Thymus (tissue), 11 donors: ENCODE measurements at regions not wholly inside any gene's neighbourhood (a gene's known extent, or its start where the extent isn't known, plus 50 kb on each side); places are given as distances from the start of the nearest gene placed in this dataset.

Experiments
- DNase-seq, 9 donors: peaks; one replicate each; pipeline ENCODE4 v3.0.0-alpha.2; 2013; ENCODE audit warnings: low spot score in 9 of 9, low read depth in 6 of 9, missing footprints in 1 of 9
- H3K27ac ChIP-seq, 2 donors: one replicate each; pipeline ENCODE4 v1.5.1; 2013; ENCODE audit warnings: control low read depth in 1 of 2, low read depth in 1 of 2, low read length in 1 of 2, mild to moderate bottlenecking in 1 of 2, moderate library complexity in 1 of 2
- H3K27me3 ChIP-seq, 2 donors: one replicate each; pipeline ENCODE4 v1.5.1; 2013; ENCODE audit warnings: low read length in 1 of 2; ENCODE audit not compliant: control insufficient read depth in 2 of 2, insufficient read depth in 1 of 2
- H3K36me3 ChIP-seq, 2 donors: one replicate each; pipeline ENCODE4 v1.5.1; 2013; ENCODE audit warnings: low read length in 1 of 2, mild to moderate bottlenecking in 1 of 2, moderate library complexity in 1 of 2; ENCODE audit not compliant: control insufficient read depth in 2 of 2, insufficient read depth in 2 of 2
- H3K4me1 ChIP-seq, 2 donors: one replicate each; pipeline ENCODE4 v1.5.1; 2013; ENCODE audit warnings: low read length in 2 of 2; ENCODE audit not compliant: control insufficient read depth in 2 of 2, insufficient read depth in 2 of 2
- H3K4me3 ChIP-seq, 2 donors: one replicate each; pipeline ENCODE4 v1.5.1; 2013; ENCODE audit warnings: low read length in 2 of 2, control low read depth in 1 of 2, mild to moderate bottlenecking in 1 of 2
- H3K9me3 ChIP-seq, 2 donors: one replicate each; pipeline ENCODE4 v1.5.1; 2013; ENCODE audit warnings: low read length in 1 of 2, mild to moderate bottlenecking in 1 of 2; ENCODE audit not compliant: control insufficient read depth in 2 of 2, insufficient read depth in 1 of 2
- WGBS: extraction: QIAGEN DNeasy Blood & Tissue Kit; methylation state at CpG from one replicate; pipeline ENCODE4 v1.1.7; 2013; 5-methylcytosine and 5-hydroxymethylcytosine counted together
- donor health status: healthy.

DNA sequence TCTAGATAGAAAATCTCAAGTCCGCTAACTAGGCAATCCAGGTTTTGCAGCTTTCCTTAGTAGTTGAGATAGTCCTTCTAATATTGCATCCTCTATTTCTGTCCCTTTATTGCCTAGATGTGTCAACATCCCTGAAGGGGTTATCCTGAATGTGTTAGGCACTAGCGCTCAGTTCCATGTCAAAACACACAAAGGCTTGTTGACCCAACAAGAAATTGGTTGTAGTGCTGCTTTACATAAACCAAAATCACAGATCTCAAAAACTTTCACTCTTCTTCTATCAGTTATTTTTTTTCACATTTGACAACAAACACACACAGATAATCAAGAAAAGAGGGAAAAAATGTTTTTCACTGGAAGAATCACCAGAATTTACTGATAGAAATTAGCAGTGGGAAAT, 51.4 kb upstream of the SOX2 start:
- no peaks in the 10 kb centered on the region for H3K9me3 ChIP-seq
- H3K27ac ChIP-seq: no peak overlapping the region
- H3K27me3 ChIP-seq: no peaks in the 10 kb centered on the region
- no peak for DNase-seq
- H3K4me3 ChIP-seq: no peak overlapping the region
- 98% methylated on average over 2 of the region's 2 CpGs for WGBS
- no peaks in the 10 kb centered on the region for H3K4me1 ChIP-seq
- H3K36me3 ChIP-seq: no peaks in the 10 kb centered on the region

DNA sequence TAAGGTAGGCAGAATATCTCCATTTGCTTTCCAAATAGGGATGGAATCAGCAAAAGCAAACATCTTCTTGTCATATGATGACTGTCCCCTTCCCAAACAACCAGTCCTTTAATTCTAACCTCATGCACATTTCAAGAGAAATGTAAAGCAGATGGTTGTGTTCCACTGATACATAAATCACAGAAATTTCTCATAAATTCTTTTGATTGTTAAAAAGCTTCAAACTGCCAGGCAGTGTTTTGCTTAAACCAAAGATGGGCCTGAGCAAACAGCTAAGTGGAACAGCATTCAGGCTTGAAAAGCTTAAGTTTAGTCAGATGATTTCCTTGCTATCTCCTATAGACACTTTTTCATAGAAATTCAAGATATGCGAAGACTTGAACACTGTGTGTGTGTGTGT, 74.3 kb upstream of the SOX2 start:
- Histone ChIP-seq H3K9me3 (no peaks in the 10 kb centered on the region), H3K27ac (no peak overlapping the region), H3K27me3 (no peaks in the 10 kb centered on the region), H3K36me3 (no peaks in the 10 kb centered on the region), H3K4me1 (no peaks in the 10 kb centered on the region), H3K4me3 (no peak overlapping the region)
- 95% methylated on average over 1 of the region's 1 CpG for WGBS
- no peak for DNase-seq

DNA sequence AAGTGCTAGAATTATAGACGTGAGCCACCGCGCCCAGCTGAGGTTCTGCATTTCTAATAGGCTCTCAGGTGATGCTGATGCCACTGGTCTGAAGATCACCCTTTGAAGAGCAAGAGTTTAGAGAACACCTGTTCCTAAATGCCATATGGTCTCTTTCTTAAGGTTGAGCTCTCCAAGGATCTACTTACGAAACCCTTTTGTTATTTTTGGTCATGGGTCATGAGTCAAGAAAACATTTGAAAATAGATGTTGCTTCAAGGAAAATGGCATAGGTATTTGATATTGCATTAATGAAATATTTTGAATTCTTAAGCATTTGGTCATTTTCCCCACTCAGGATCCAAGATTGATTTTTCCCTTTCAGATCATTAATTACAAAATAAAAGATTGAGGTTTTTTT, 74.7 kb upstream of the SOX2 start:
- 97% methylated on average over 4 of the region's 4 CpGs for WGBS
- Histone ChIP-seq H3K4me3 (no peak overlapping the region), H3K4me1 (no peaks in the 10 kb centered on the region), H3K27ac (no peak overlapping the region), H3K36me3 (no peaks in the 10 kb centered on the region), H3K9me3 (no peaks in the 10 kb centered on the region), H3K27me3 (no peaks in the 10 kb centered on the region)
- DNase-seq: no peak

DNA sequence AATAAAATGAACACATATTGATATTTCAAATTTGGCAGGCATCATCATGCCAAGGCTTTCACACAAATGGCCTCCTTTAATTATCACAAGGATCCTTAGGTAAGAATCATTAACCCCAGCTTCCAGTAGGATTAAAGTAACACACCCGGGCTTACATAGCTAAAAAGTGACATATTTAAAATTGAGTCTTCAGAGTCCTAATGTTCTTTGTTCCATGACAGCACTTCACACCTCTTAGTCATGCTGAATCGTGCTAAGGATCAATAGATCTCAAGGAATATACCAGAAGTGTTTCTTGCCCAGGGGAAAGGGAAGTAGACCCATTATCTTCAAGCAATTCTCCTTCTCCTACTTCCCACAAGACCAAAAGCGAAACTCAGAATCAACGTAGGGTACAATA, 76.6 kb upstream of the SOX2 start:
- H3K36me3 ChIP-seq: no peaks in the 10 kb centered on the region
- no peak overlapping the region for H3K27ac ChIP-seq
- H3K4me3 ChIP-seq: no peak overlapping the region
- no peaks in the 10 kb centered on the region for H3K4me1 ChIP-seq
- H3K27me3 ChIP-seq: no peaks in the 10 kb centered on the region
- no peaks in the 10 kb centered on the region for H3K9me3 ChIP-seq
- no peak for DNase-seq
- 84% methylated on average over 4 of the region's 4 CpGs for WGBS

DNA sequence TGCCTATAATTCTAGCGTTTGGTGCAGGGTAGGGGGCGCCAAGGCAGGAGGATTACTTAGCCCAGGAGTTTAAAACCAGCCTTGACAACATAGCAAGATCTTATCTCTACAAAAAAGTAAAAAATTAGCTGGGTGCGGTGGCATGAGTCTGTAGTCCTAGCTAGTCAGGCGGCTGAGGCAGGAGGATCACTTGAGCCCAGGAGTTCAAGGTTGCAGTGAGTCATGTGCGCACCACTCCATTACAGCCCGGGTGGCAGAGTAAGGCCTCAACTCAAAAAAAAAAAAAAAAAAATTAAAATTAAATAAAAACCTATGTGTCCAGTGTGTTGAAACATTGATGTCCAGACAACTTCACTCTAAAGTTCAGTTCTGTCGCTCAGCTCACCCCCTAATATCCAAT, 78.2 kb upstream of the SOX2 start:
- H3K27me3 ChIP-seq: no peaks in the 10 kb centered on the region
- no peak for DNase-seq
- H3K4me3 ChIP-seq: no peak overlapping the region
- H3K36me3 ChIP-seq: no peaks in the 10 kb centered on the region
- 96% methylated on average over 7 of the region's 7 CpGs for WGBS
- no peaks in the 10 kb centered on the region for H3K4me1 ChIP-seq
- H3K27ac ChIP-seq: no peak overlapping the region
- H3K9me3 ChIP-seq: no peaks in the 10 kb centered on the region

DNA sequence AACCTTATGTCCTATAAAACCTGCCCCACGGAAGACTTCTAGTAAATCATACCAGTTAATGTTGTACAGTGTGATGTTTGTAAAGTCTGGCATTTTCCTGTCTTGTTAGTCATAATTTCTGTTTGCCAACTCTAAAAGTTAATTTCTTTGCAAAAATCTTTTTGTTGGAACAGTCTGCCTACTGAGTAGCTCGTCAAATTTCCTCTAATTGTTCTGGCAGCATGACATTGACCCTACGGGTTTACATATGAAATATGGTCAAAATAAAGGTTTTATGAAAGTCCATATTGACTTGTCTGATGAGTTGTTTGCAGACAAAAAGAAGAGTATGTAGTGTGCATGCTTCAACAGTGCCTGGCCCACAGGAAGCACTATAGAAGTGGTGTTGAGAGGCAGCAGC, 79.8 kb upstream of the SOX2 start:
- 97% methylated on average over 3 of the region's 3 CpGs for WGBS
- no peak overlapping the region for H3K27ac ChIP-seq
- H3K4me1 ChIP-seq: no peaks in the 10 kb centered on the region

DNA sequence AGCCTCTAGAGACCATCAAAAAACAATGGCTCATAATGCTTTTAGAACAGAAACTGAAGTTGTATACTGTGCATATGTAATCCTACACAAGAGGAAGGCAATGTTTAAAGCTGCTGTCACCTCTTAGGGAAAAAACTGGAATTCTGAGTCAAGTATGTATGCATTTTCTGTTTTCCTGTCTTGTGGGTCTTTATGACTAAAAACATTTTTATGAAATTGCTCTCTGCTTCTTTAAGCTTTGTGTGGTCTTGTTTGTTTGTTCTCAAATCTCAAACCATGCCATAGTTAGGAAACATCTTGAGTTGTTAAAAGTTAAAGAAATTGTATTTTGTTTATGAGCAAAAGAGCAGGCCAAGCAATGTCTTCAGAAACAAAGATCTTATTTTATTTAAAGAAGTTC, 80.9 kb upstream of the SOX2 start:
- Histone ChIP-seq H3K4me1 (no peaks in the 10 kb centered on the region), H3K27me3 (no peaks in the 10 kb centered on the region), H3K4me3 (no peak overlapping the region), H3K27ac (no peak overlapping the region), H3K36me3 (no peaks in the 10 kb centered on the region), H3K9me3 (no peaks in the 10 kb centered on the region)
- no peak for DNase-seq

More for the DNA sequence above, 79.8 kb upstream of the SOX2 start:
- H3K4me3 ChIP-seq: no peak overlapping the region
- DNase-seq: no peak
- no peaks in the 10 kb centered on the region for H3K27me3 ChIP-seq
- H3K36me3 ChIP-seq: no peaks in the 10 kb centered on the region
- no peaks in the 10 kb centered on the region for H3K9me3 ChIP-seq

DNA sequence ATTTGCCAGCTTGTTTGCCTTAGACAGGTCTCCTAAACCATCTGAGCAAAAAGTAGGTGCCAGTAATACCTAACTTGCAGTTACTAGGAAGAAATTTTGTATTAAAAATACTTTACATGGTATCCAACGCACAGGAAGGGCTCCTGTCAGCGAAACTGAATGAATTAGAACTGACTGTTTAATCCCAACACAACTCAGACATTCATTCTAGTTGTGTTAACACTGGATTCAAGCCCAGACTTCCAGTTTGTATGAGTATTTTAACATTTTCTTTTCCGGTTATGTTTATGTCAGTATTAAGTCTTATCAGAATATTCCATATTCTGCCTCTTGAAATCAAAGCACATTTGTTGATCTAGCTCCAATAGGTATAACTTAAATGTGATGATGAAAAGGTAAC, 82.0 kb upstream of the SOX2 start:
- Histone ChIP-seq H3K9me3 (no peaks in the 10 kb centered on the region), H3K4me3 (no peak overlapping the region), H3K4me1 (no peaks in the 10 kb centered on the region), H3K36me3 (no peaks in the 10 kb centered on the region), H3K27ac (no peak overlapping the region), H3K27me3 (no peaks in the 10 kb centered on the region)
- no peak for DNase-seq
- 94% methylated on average over 3 of the region's 3 CpGs for WGBS

DNA sequence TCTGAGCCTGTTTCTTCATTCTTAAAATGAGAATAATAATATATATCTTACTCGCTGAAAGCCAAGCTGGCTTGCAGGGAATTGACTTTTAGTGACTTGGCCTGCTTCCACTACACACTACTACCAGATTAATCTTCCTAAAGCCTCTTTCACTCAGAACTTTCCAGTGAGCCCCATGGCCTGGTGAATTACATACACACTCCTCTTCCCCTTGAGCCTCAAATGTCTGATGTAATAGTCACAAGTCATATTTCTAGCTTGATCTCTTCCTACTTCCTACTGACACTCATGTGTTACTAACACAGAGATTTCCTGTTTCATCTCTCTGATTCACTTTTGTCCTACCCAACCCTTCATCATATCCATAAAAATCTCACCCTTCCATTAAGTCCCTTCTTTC, 82.7 kb upstream of the SOX2 start:
- 99% methylated on average over 1 of the region's 1 CpG for WGBS
- Histone ChIP-seq H3K9me3 (no peaks in the 10 kb centered on the region), H3K27ac (no peak overlapping the region), H3K36me3 (no peaks in the 10 kb centered on the region), H3K27me3 (no peaks in the 10 kb centered on the region), H3K4me1 (no peaks in the 10 kb centered on the region), H3K4me3 (no peak overlapping the region)
- DNase-seq: no peak

DNA sequence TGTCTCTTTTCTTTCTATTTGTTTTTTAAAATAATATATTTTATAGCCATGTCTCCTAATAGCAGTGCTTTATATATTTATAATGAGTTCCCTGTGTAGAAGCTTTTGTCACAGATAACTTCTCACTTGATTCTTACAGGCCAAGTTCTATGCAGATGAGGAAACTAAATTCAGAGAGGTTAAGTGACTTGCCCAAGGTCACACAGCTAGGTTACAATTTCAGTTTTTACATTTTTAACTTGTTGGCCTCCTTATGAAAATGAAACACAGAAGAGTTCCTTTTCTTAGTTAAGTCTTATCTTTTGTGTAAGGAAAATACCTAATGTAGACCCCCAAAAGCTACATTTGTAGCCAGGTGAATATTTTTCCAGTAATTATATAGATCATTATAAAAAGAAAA, 83.3 kb upstream of the SOX2 start:
- no peak overlapping the region for H3K27ac ChIP-seq
- no peaks in the 10 kb centered on the region for H3K9me3 ChIP-seq
- no peaks in the 10 kb centered on the region for H3K36me3 ChIP-seq
- no peaks in the 10 kb centered on the region for H3K4me1 ChIP-seq
- no peak overlapping the region for H3K4me3 ChIP-seq
- no peak for DNase-seq
- no peaks in the 10 kb centered on the region for H3K27me3 ChIP-seq
